ENCODE measurements at regions not wholly inside any gene's neighbourhood (a gene's known extent, or its start where the extent isn't known, plus 50 kb on each side); places are given as distances from the start of the nearest gene placed in this dataset.
"Not testable (repeated sequence)": the region's sequence is repeated elsewhere in the genome, so short reads cannot be mapped to it uniquely, and the experiment has no call there.

DNA sequence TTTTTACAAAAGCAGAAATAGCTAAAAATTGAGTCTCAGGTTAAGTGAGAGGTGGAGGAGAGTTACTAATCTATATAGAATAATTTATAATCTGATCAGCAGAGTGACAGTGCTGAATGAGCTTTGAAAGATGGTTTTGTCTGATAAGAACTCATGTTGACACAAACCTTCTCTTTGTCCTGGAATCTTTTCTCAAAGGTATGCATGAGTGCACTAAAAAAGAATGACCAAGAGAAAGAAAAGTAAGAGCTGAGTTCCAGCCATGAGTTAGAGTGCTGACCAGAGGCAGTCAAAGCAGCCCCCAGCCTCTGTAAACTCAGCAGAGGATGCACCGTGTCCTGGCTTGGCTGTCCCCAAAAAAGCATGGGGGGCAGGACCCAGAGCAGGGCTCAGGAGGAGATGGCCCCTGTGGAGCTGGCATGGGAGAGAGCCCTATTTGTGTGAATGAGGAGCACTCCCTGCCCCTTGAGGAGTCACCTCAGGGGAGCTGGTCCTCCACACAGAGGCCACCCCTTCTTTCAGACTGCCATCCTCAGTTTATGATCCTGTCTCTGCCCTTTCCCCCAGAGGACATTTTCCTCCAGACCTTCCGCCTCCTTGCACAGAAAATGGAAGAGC, 129.8 kb downstream of the SEC23A start:
- DNase-seq (ENCODE audit: extremely low read depth in 1 of 2, low read depth in 1 of 2), result no peak

- no peak for DNase-seq (ENCODE audit: extremely low read depth in 1 of 2, low read depth in 1 of 2)
Measured at GRCh38 chr14:38972511-38972910, 130.5 kb downstream of the SEC23A start.

DNA sequence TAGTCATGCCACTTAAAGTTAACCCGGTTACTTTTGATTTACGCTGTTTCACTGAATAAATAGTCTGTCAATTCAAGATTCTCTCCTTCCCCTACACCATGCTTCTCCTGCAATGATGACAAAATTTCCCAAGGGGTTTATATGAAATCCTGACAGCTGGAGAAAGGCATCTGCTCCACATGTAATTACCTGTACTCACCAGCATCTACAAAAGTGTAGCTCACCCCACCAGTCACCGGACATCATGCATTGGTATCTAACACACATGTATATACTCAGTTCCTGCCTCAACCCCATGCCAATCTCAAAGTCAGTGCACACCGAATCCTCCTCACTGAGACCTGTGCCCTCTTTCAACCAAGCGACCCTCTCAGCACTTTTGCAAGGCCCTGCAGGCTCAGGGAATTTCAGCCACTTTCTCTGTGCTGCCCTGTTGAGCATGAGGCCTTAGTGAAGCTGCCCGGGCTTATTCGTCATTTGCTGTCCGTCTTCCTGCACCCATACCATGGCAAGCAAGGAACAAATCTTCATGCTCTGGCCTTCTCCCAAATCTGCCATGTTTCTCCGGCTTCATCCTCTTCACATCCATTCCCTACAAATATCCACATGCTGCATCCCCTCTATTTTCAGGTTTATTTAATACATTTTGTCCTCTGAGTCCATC, 131.6 kb downstream of the SEC23A start:
- DNase-seq (ENCODE audit: extremely low read depth in 1 of 2, low read depth in 1 of 2), result no peak

- DNase-seq (ENCODE audit: extremely low read depth in 1 of 2, low read depth in 1 of 2), result no peak
Measured at GRCh38 chr14:38964630-38965029, 138.4 kb downstream of the SEC23A start.

DNA sequence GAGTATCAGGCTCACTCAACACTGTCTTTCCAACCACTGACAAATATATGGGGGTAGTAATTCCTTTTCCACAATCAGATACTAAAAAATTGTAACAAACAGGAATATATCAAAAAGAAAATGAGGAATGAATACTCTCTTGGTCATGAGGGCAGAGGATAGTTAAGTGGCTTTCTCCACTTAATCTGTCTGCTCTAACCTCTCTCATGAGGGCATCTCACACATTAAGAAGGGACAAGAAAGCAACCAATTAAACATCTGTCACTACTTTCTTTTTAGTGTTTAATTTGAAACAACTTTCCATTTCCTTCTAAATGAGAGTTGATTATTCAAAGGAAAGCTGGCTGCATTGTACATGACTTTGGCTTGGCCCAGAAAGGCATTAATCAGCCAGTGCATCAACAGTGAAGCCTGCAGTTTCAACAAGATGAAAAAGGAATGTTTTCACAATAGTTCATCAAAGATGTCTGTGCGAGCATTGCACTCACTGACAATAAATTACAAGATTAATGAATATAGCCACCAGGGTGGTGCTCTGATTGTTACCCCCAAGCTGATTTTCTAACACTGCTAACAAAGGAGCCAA, 142.0 kb downstream of the SEC23A start:
- DNase-seq (ENCODE audit: extremely low read depth in 1 of 2, low read depth in 1 of 2), result no peak

DNA sequence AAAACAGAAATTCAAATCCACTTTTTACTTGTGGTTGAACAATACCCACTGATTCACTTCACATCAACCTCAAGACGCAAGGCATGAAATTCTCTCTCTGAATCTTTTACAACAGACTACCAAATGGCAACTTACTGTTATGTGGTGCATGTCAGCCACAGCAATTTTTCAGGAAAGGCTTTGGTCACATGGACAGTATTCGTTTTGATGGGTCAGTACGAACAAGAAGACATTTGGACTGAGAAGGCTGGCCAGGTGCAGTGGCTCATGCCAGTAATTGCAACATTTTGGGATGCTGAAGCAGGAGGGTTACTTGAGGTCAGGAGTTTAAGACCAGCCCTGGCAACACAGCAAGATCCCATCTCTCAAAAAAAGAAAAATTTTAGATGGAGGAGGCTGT, 144.0 kb downstream of the SEC23A start:
- no peak for DNase-seq (ENCODE audit: extremely low read depth in 1 of 2, low read depth in 1 of 2)

- no peak for DNase-seq (ENCODE audit: extremely low read depth in 1 of 2, low read depth in 1 of 2)
Measured at GRCh38 chr14:38958589-38958988, 144.4 kb downstream of the SEC23A start.

GRCh38 chr14:38951451-38951850, 151.6 kb downstream of the SEC23A start:
- no peak for DNase-seq (ENCODE audit: extremely low read depth in 1 of 2, low read depth in 1 of 2)

- no peak for DNase-seq (ENCODE audit: extremely low read depth in 1 of 2, low read depth in 1 of 2)
Measured at GRCh38 chr14:38950676-38951075, 152.4 kb downstream of the SEC23A start.

DNA sequence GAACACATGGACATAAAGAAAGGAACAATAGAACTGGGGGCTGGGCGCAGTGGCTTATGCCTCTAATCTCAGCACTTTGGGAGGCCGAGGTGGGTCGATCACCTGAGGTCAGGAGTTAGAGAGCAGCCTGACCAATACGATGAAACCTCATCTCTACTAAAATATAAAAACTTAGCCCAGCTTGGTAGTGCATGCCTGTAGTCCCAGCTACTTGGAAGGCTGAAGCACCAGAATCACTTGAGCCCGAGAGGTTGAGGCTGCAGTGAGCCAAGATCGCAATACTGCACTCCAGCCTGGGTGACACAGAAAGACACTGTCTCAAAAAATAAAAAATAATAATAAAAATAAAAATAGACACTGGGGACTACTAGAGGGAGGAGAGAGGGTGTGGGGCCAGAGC, 154.5 kb downstream of the SEC23A start:
- no peak for DNase-seq (ENCODE audit: extremely low read depth in 1 of 2, low read depth in 1 of 2)

- DNase-seq (ENCODE audit: extremely low read depth in 1 of 2, low read depth in 1 of 2), result no peak
Measured at GRCh38 chr14:38948171-38948570, 154.9 kb downstream of the SEC23A start.

DNA sequence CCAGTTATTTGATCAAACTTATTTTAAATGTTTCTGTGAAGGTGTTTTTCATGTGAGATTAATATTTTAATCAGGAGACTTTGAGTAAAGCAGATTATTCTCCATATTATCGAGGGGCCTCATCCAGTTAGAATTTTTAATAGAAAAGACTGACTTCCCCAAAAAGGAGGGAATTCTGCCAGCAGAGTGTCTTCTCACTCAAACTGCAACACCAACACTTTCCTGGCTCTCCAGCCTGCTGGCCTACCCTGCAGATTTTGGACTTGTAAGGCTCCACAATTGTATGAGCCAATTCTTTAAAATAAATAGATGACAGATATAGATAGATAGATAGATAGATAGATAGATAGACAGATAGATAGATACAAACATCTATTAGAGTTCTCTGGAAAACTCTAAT, 155.7 kb downstream of the SEC23A start:
- no peak for DNase-seq (ENCODE audit: extremely low read depth in 1 of 2, low read depth in 1 of 2)

GRCh38 chr14:38944691-38945090, 158.3 kb downstream of the SEC23A start:
- DNase-seq (ENCODE audit: extremely low read depth in 1 of 2, low read depth in 1 of 2), result no peak

GRCh38 chr14:38941488-38941887, 161.5 kb downstream of the SEC23A start:
- no peak for DNase-seq (ENCODE audit: extremely low read depth in 1 of 2, low read depth in 1 of 2)

- DNase-seq (ENCODE audit: extremely low read depth in 1 of 2, low read depth in 1 of 2), result not testable (repeated sequence)
Measured at GRCh38 chr14:38932653-38933000, 170.4 kb downstream of the SEC23A start.

DNA sequence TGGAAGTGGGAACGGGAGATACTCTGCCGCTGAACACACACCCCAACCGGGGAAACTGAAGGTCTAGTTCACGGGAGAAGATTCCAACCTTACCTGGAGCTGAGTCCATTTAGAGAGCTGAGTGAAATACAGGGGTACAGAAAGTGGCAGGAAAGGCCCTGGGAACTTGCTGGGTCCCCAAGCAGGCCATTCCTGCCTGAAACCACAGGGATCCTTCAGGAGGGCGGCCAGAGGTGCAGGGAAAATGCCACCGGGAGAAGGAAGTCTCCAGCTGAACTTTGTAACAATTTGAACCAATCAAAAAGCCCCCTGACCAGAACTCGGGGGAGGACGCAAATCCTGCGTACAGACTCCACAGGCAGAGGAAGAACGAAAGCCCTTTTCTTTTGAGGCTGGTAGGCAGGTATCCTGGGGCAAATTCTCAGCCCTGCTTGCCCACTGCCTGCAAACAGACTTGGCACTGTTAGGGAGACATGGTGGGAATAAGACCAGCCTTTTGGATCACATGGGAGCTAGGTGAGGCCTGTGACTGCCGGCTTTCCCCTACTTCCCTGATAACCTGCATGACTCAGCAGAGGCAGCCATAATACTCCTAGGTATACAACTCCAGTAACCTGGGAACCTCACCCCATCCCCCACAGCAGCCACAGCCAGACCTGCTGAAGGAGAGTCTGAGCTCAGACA, 170.9 kb downstream of the SEC23A start:
- DNase-seq (ENCODE audit: extremely low read depth in 1 of 2, low read depth in 1 of 2), result no peak

GRCh38 chr14:38930898-38931297, 172.1 kb downstream of the SEC23A start:
- DNase-seq (ENCODE audit: extremely low read depth in 1 of 2, low read depth in 1 of 2), result no peak

- no peak for DNase-seq (ENCODE audit: extremely low read depth in 1 of 2, low read depth in 1 of 2)
Measured at GRCh38 chr14:38930022-38930421, 173.0 kb downstream of the SEC23A start.

GRCh38 chr14:38929416-38929815, 173.6 kb downstream of the SEC23A start:
- no peak for DNase-seq (ENCODE audit: extremely low read depth in 1 of 2, low read depth in 1 of 2)

- DNase-seq (ENCODE audit: extremely low read depth in 1 of 2, low read depth in 1 of 2), result not testable (repeated sequence)
Measured at GRCh38 chr14:38921893-38922292, 181.1 kb downstream of the SEC23A start.

- no peak for DNase-seq (ENCODE audit: extremely low read depth in 1 of 2, low read depth in 1 of 2)
Measured at GRCh38 chr14:38915125-38915524, 187.9 kb downstream of the SEC23A start.

DNA sequence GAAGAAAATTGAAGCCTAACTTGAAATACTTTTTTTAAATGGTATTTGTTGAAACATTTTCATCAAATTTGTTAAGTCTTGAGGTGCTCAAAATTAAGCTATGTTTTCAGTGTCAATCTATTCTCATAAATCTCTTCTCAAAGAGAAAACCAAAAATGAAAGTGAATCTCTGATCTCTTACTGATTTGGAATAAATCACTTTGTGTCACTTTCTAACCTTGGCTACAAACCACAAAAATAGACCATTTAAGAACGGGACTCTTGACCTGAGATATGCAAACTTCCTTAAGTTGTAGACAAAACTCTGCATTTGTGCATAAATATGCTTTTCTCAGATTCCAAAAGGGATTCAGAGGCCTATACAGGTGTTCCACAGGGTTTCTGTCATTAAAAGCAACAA, 192.9 kb downstream of the SEC23A start:
- DNase-seq (ENCODE audit: extremely low read depth in 1 of 2, low read depth in 1 of 2), result no peak

Measured in activated CD8-positive, alpha-beta memory T cell treated with anti-CD3 and anti-CD28 coated beads for 1 hour (primary cell).